ENCODE measurements at regions not wholly inside any gene's neighbourhood (a gene's known extent, or its start where the extent isn't known, plus 50 kb on each side); places are given as distances from the start of the nearest gene placed in this dataset.

GRCh38 chr3:68468695-68469375 is 463.5 kb downstream of the TAFA4 start:
- Histone ChIP-seq H3K4me1 (ENCODE audit: low read depth) (no peaks in the 10 kb centered on the region), H3K36me3 (no peaks in the 10 kb centered on the region), H3K27ac (no peak overlapping the region), H3K4me3 (no peak overlapping the region), H3K27me3 (no peaks in the 10 kb centered on the region), H3K9me3 (ENCODE audit: low read depth) (no peaks in the 10 kb centered on the region)
- TF ChIP-seq, protein P1, sequence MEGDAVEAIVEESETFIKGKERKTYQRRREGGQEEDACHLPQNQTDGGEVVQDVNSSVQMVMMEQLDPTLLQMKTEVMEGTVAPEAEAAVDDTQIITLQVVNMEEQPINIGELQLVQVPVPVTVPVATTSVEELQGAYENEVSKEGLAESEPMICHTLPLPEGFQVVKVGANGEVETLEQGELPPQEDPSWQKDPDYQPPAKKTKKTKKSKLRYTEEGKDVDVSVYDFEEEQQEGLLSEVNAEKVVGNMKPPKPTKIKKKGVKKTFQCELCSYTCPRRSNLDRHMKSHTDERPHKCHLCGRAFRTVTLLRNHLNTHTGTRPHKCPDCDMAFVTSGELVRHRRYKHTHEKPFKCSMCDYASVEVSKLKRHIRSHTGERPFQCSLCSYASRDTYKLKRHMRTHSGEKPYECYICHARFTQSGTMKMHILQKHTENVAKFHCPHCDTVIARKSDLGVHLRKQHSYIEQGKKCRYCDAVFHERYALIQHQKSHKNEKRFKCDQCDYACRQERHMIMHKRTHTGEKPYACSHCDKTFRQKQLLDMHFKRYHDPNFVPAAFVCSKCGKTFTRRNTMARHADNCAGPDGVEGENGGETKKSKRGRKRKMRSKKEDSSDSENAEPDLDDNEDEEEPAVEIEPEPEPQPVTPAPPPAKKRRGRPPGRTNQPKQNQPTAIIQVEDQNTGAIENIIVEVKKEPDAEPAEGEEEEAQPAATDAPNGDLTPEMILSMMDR (IDR thresholded peaks at IDR 0.05; ENCODE audit: low read depth, low read length): no peak
- no peak for DNase-seq (ENCODE audit: low read depth in 1 of 2, low spot score in 1 of 2)

DNA sequence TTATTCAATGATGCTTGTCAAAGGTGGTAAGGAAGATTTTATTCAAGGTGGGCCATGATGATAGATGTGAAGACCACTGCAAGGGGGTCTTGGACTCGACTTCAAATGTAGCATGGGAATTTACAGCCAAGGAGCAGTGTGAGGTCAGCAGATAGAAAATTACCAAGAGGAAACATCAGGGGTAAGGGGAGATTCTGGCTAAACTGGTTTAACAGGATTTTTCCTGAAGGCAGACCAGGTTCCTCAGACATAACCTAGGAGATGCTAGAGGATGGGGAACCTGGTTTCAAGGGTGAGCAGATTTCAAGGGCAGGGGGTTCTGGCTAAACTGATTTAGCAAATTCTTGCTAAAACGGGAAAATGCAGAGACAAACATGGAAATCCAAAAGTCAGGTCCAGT is 464.9 kb downstream of the TAFA4 start:
- Histone ChIP-seq H3K4me3 (no peak overlapping the region), H3K36me3 (no peaks in the 10 kb centered on the region), H3K9me3 (ENCODE audit: low read depth) (no peaks in the 10 kb centered on the region), H3K27ac (no peak overlapping the region), H3K27me3 (no peaks in the 10 kb centered on the region), H3K4me1 (ENCODE audit: low read depth) (no peaks in the 10 kb centered on the region)
- DNase-seq (ENCODE audit: low read depth in 1 of 2, low spot score in 1 of 2): no peak
- TF ChIP-seq, protein P1 (IDR thresholded peaks at IDR 0.05; ENCODE audit: low read depth, low read length): no peak

DNA sequence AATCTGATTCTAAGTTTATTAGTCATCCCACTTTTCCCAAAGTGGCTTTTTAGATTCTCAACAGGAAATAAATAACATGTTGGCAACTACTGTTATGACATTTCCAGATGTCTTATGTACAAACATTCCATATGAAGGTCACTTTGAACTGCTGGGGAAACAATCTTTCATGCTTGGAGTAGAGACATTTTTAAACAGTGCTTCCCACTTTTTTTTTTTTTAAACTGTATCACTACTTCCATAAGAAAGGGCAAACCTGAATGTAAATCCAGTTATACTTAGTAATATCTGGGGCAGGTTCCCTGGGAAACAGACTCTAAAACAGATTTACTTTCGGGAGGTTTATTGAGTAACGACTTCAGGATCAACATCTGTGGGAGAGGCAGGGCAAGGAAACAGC is 473.8 kb downstream of the TAFA4 start:
- DNase-seq (ENCODE audit: low read depth in 1 of 2, low spot score in 1 of 2): no peak
- Histone ChIP-seq H3K9me3 (ENCODE audit: low read depth) (no peaks in the 10 kb centered on the region), H3K4me1 (ENCODE audit: low read depth) (no peaks in the 10 kb centered on the region), H3K4me3 (no peak overlapping the region), H3K27me3 (no peaks in the 10 kb centered on the region), H3K36me3 (no peaks in the 10 kb centered on the region), H3K27ac (no peak overlapping the region)
- TF ChIP-seq, protein P1 (IDR thresholded peaks at IDR 0.05; ENCODE audit: low read depth, low read length): no peak

GRCh38 chr3:68448510-68449383 is 483.6 kb downstream of the TAFA4 start:
- H3K27ac ChIP-seq: no peak overlapping the region
- TF ChIP-seq, protein P1 (IDR thresholded peaks at IDR 0.05; ENCODE audit: low read depth, low read length): no peak
- no peaks in the 10 kb centered on the region for H3K27me3 ChIP-seq
- no peaks in the 10 kb centered on the region for H3K9me3 ChIP-seq (ENCODE audit: low read depth)
- no peaks in the 10 kb centered on the region for H3K4me1 ChIP-seq (ENCODE audit: low read depth)
- no peak overlapping the region for H3K4me3 ChIP-seq
- no peaks in the 10 kb centered on the region for H3K36me3 ChIP-seq
- DNase-seq (ENCODE audit: low read depth in 1 of 2, low spot score in 1 of 2): no peak

- no peaks in the 10 kb centered on the region for H3K27me3 ChIP-seq
- H3K9me3 ChIP-seq (ENCODE audit: low read depth): no peaks in the 10 kb centered on the region
- no peaks in the 10 kb centered on the region for H3K36me3 ChIP-seq
- no peaks in the 10 kb centered on the region for H3K4me1 ChIP-seq (ENCODE audit: low read depth)
- peak in 1 of 2 donors; percentile 23 for DNase-seq (ENCODE audit: low read depth in 1 of 2, low spot score in 1 of 2)
- no peak overlapping the region for H3K4me3 ChIP-seq
- no peak overlapping the region for H3K27ac ChIP-seq
- TF ChIP-seq, protein P1 (IDR thresholded peaks at IDR 0.05; ENCODE audit: low read depth, low read length): no peak
Measured at GRCh38 chr3:68447885-68448284, 484.5 kb downstream of the TAFA4 start.
